ENCODE measurements at regions not wholly inside any gene's neighbourhood (a gene's known extent, or its start where the extent isn't known, plus 50 kb on each side); places are given as distances from the start of the nearest gene placed in this dataset.

GRCh38 chr19:31548941-31549340 is 199.7 kb upstream of the TSHZ3 start:
- no peak overlapping the region for H3K4me3 ChIP-seq (ENCODE audit: low read depth, low read length)
- TF ChIP-seq CTCF (IDR thresholded peaks at IDR 0.05; ENCODE audit: insufficient read depth, low read length, missing control alignments) = peak; percentile 75
- POLR2A ChIA-PET = no interaction called here
- CTCF ChIA-PET = interaction anchor here (0.9 to 2.4 kb wide), 19 partner anchors 9 to 866 kb away, joined by 3 to 34 read pairs (median 4); no protein-coding TSS in a partner anchor
- no peak for DNase-seq (ENCODE audit: low read depth, low spot score)

- TF ChIP-seq CTCF (IDR thresholded peaks at IDR 0.05; ENCODE audit: insufficient read depth, low read length, missing control alignments) = no peak
- no peak for DNase-seq (ENCODE audit: low read depth, low spot score)
- H3K4me3 ChIP-seq (ENCODE audit: low read depth, low read length) = no peak overlapping the region
- ChIA-PET CTCF (interaction anchor here (0.9 to 1.3 kb wide), 3 partner anchors 443 to 585 kb away, joined by 3 to 4 read pairs (median 3); no protein-coding TSS in a partner anchor), POLR2A (no interaction called here)
Measured at GRCh38 chr19:31553112-31553845, 204.0 kb upstream of the TSHZ3 start.

GRCh38 chr19:31553846-31554215 is 204.6 kb upstream of the TSHZ3 start:
- no peak overlapping the region for H3K4me3 ChIP-seq (ENCODE audit: low read depth, low read length)
- TF ChIP-seq CTCF (IDR thresholded peaks at IDR 0.05; ENCODE audit: insufficient read depth, low read length, missing control alignments) = no peak
- ChIA-PET POLR2A (no interaction called here), CTCF (interaction anchor here (1.2 to 1.3 kb wide), 2 partner anchors 500 to 585 kb away, joined by 3 to 4 read pairs; no protein-coding TSS in a partner anchor)
- no peak for DNase-seq (ENCODE audit: low read depth, low spot score)

- DNase-seq (ENCODE audit: low read depth, low spot score) = no peak
- H3K4me3 ChIP-seq (ENCODE audit: low read depth, low read length) = no peak overlapping the region
- ChIA-PET POLR2A (no interaction called here), CTCF (interaction anchor here (1.2 to 1.3 kb wide), 2 partner anchors 500 to 586 kb away, joined by 3 to 4 read pairs; no protein-coding TSS in a partner anchor)
- TF ChIP-seq CTCF (IDR thresholded peaks at IDR 0.05; ENCODE audit: insufficient read depth, low read length, missing control alignments) = no peak
Measured at GRCh38 chr19:31554360-31554759, 205.1 kb upstream of the TSHZ3 start.

GRCh38 chr19:31555634-31556215 is 206.5 kb upstream of the TSHZ3 start:
- no peak for TF ChIP-seq CTCF (IDR thresholded peaks at IDR 0.05; ENCODE audit: insufficient read depth, low read length, missing control alignments)
- CTCF ChIA-PET = interaction anchor here (1.5 kb wide), 1 partner anchor 501 kb away, joined by 4 read pairs; no protein-coding TSS in a partner anchor
- POLR2A ChIA-PET = no interaction called here
- no peak for DNase-seq (ENCODE audit: low read depth, low spot score)
- no peak overlapping the region for H3K4me3 ChIP-seq (ENCODE audit: low read depth, low read length)

- POLR2A ChIA-PET = no interaction called here
Measured at GRCh38 chr19:31559494-31559893, 210.3 kb upstream of the TSHZ3 start.

More at GRCh38 chr19:31559494-31559893, 210.3 kb upstream of the TSHZ3 start:
- H3K4me3 ChIP-seq (ENCODE audit: low read depth, low read length) = no peak overlapping the region
- CTCF ChIA-PET = interaction anchor here (1.6 kb wide), 1 partner anchor 10 kb away, joined by 4 read pairs; no protein-coding TSS in a partner anchor
- TF ChIP-seq CTCF (IDR thresholded peaks at IDR 0.05; ENCODE audit: insufficient read depth, low read length, missing control alignments) = no peak
- DNase-seq (ENCODE audit: low read depth, low spot score) = no peak

Measured in AG04449 (cell line).